Natural killer cell treated with Interleukin-12 subunit alpha and Interleukin-12 subunit beta and Interleukin-15 and Interleukin-18, amount 100 ng/mL, for 72 hours (primary cell): ENCODE measurements at regions not wholly inside any gene's neighbourhood (a gene's known extent, or its start where the extent isn't known, plus 50 kb on each side); places are given as distances from the start of the nearest gene placed in this dataset.
"Not testable (repeated sequence)": the region's sequence is repeated elsewhere in the genome, so short reads cannot be mapped to it uniquely, and the experiment has no call there.

Experiments
- ATAC-seq, 2 donors: fragments of 150-1000 bp; cut with Tn5 transposase in 1 of 2; sonication (Bioruptor Pico), chemical (Tn5 transposase) in 1 of 2; 2 replicates each; pipeline ENCODE4 v1.10.0; 2021
- DNase-seq: peaks from one replicate; pipeline ENCODE4 v3.0.0; 2022; ENCODE audit warnings: low spot score
- H3K27ac Mint-ChIP-seq, 2 donors: 1 replicate in 1 of 2; 2 replicates in 1 of 2; pipeline ENCODE4 v1.8.0; 2022; ENCODE audit warnings: mixed read lengths in 2 of 2, mild to moderate bottlenecking in 1 of 2, moderate library complexity in 1 of 2
- H3K27me3 Mint-ChIP-seq, 2 donors: 1 replicate in 1 of 2; 2 replicates in 1 of 2; pipeline ENCODE4 v1.8.0; 2022; ENCODE audit warnings: mixed read lengths in 2 of 2
- H3K36me3 Mint-ChIP-seq: one replicate; pipeline ENCODE4 v1.8.0; 2022; ENCODE audit warnings: mixed read lengths
- H3K4me1 Mint-ChIP-seq, 2 donors: 1 replicate in 1 of 2; 2 replicates in 1 of 2; pipeline ENCODE4 v1.8.0; 2022; ENCODE audit warnings: low read depth in 2 of 2, mixed read lengths in 2 of 2, mild to moderate bottlenecking in 1 of 2
- H3K4me3 Mint-ChIP-seq: one replicate; pipeline ENCODE4 v1.8.0; 2022; ENCODE audit warnings: mixed read lengths
- H3K9me3 Mint-ChIP-seq: 2 replicates; pipeline ENCODE4 v1.8.0; 2022; ENCODE audit warnings: mixed read lengths

DNA sequence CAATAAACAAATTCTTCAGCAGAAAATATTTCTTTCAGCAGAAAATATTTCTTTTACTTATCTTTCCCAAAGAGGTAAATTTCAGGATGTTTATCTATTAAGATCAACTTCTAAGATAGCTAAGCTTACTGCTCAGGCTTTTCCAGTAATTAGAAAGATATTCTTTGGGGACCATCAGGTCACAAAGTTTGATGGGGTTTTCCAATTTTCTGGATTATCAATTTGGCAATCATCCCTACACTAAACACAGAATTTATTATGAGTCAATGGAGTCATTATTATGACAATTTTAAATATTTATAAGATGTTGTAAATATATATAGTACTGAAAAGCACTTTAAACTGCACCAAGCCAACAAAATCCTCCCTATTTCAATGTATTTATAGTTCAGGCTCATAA, 137.6 kb downstream of the AKAP11 start:
- Mint-ChIP-seq H3K9me3 (no peaks in the 10 kb centered on the region), H3K27me3 (peaks cover 0 to 3% of the 10 kb centered on the region in 2 donors)
- no peak for ATAC-seq

DNA sequence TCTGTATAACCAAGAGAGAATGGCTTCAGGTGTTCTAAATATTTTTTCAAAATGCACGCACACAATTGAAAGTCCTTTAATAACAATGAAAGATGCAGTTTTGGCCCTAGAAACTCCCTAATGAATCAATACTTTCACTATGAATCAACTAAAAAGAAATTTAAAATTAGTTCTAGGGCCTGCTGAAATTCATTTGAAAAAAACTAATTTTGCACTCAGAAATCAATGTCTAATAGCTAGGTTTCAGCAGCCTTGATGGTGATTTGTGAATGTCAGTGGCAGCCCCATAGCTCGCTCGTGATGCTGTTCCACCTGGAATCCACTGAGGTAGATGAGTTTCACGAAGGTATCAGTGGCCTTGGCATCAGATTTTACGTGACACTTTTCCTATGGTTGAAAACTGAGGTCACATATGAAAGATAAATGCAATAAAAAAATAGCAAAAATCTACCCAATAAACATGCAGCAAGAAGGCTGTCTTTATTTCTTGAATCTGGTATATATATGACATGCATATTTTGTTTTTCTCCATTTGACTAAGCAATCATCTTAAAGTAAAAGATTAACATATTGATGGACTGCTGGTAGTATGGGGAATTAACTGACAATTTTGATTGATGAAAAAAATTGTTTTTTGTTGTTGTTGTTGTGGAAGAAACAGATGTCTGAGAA, 141.0 kb downstream of the AKAP11 start:
- no peaks in the 10 kb centered on the region for H3K9me3 Mint-ChIP-seq
- peaks cover 0 to 12% of the 10 kb centered on the region in 2 donors for H3K4me1 Mint-ChIP-seq
- no peak overlapping the region for H3K4me3 Mint-ChIP-seq
- H3K27me3 Mint-ChIP-seq = no peaks in the 10 kb centered on the region
- DNase-seq (no peak), ATAC-seq (no peak)
- H3K36me3 Mint-ChIP-seq = no peaks in the 10 kb centered on the region
- no peak overlapping the region for H3K27ac Mint-ChIP-seq

More for the DNA sequence above, 137.6 kb downstream of the AKAP11 start:
- Mint-ChIP-seq H3K36me3 (no peaks in the 10 kb centered on the region), H3K4me3 (no peak overlapping the region), H3K4me1 (peaks cover 14 to 29% of the 10 kb centered on the region in 2 donors), H3K27ac (no peak overlapping the region)
- no peak for DNase-seq

DNA sequence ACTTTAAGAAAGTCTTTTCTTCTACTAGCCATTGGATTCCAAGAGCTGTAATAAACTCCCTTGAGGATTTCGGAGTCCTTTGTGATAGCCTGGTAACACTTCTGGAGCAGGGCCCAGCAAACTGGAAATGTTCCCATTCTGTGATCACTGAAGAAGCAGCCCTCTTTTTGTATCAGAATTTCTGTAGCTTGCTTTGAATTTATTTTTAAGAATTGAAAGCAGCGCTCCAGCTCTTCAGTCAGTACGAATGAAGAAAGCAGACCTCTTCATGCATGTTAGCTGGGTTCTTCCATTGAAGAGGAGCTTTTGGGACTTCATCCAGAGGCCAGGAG, 141.5 kb downstream of the AKAP11 start:
- DNase-seq (no peak), ATAC-seq (no peak)
- H3K4me3 Mint-ChIP-seq = no peak overlapping the region
- peaks cover 0 to 12% of the 10 kb centered on the region in 2 donors for H3K4me1 Mint-ChIP-seq
- H3K36me3 Mint-ChIP-seq = no peaks in the 10 kb centered on the region
- H3K27me3 Mint-ChIP-seq = no peaks in the 10 kb centered on the region
- H3K27ac Mint-ChIP-seq = no peak overlapping the region
- H3K9me3 Mint-ChIP-seq = no peaks in the 10 kb centered on the region

DNA sequence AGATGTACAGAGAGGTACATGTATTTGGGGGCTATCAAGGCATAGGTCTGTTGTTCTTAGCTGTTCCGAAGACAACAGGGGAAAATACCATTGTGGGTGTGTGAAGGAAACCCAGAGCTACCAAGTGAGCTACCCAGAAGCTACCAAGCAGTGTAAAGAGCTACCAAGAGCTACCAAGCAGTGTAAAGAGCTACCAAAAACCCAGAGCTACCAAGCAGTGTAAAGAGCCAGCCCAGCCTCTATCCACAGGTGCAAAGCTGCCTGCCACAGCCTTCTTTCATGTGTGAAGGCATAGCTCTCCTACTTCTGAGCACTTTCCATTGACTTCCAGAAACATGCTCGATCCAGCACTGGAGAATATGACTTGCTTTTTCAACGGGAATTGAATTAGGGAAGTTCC, 145.7 kb downstream of the AKAP11 start:
- Mint-ChIP-seq H3K27me3 (peaks cover under 1 to 1% of the 10 kb centered on the region in 2 donors), H3K4me3 (no peak overlapping the region), H3K36me3 (peaks cover under 1% of the 10 kb centered on the region), H3K9me3 (no peaks in the 10 kb centered on the region), H3K4me1 (peaks cover 7 to 24% of the 10 kb centered on the region in 2 donors), H3K27ac (no peak overlapping the region)
- no peak for DNase-seq
- no peak for ATAC-seq

DNA sequence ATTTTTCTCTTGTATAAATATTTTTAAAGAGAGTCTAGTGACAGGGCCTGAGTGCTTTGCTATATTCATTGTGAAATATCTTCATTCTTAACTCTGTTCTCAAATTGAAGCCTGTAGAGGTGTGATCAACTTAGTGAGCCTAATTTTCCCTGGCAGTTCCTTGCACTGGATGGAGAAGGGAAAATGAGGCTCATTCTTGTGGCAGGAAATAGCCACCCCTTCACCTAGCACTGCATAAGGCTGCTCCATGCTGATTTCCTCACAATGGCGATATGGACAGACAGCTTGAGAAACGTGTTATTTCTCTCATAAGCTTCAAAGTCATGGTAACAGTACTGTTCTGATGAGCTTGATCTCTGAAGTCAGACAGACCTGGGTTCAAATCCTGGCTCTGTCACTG, 146.2 kb downstream of the AKAP11 start:
- Mint-ChIP-seq H3K4me1 (peaks cover 7 to 18% of the 10 kb centered on the region in 2 donors), H3K4me3 (no peak overlapping the region), H3K9me3 (no peaks in the 10 kb centered on the region), H3K36me3 (peaks cover 6% of the 10 kb centered on the region), H3K27ac (no peak overlapping the region), H3K27me3 (peaks cover 6 to 7% of the 10 kb centered on the region in 2 donors)
- DNase-seq (no peak), ATAC-seq (no peak)

- Mint-ChIP-seq H3K4me3 (no peak overlapping the region), H3K27ac (no peak overlapping the region), H3K27me3 (peaks cover 13 to 15% of the 10 kb centered on the region in 2 donors), H3K36me3 (peaks cover 12% of the 10 kb centered on the region), H3K9me3 (peaks cover 3% of the 10 kb centered on the region), H3K4me1 (peaks cover 7 to 16% of the 10 kb centered on the region in 2 donors)
- DNase-seq = peak; percentile 69
- ATAC-seq = peak; percentile 79 to 83
Measured at GRCh38 chr13:42420304-42420703, 148.4 kb downstream of the AKAP11 start.

GRCh38 chr13:42422681-42423080, 150.7 kb downstream of the AKAP11 start:
- Mint-ChIP-seq H3K4me1 (peaks cover 7 to 16% of the 10 kb centered on the region in 2 donors), H3K9me3 (peaks cover 3% of the 10 kb centered on the region)
- no peak for ATAC-seq

DNA sequence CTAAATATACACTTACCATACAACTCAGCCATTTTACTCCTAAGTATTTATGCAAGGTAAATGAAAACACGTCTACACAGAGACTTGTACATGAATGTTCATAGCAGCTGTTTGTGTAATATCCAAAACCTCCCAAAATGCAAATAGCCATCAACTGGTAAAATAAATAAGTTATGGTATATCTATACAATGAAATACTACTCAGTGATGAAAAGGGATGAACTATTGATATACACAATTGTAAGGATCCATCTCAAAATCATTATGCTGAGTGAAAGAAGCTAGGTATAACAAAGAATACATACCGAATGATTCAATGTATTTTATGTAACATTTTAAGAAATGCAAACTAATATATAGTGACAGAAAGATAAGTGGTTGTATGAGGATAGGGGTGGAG, 149.8 kb upstream of the TNFSF11 start:
- Mint-ChIP-seq H3K36me3 (peaks cover 12% of the 10 kb centered on the region), H3K4me1 (peaks cover 7 to 15% of the 10 kb centered on the region in 2 donors), H3K27me3 (peaks cover 15% of the 10 kb centered on the region in 2 donors), H3K27ac (no peak overlapping the region), H3K9me3 (peaks cover 3% of the 10 kb centered on the region), H3K4me3 (no peak overlapping the region)
- DNase-seq (no peak), ATAC-seq (no peak)

More at GRCh38 chr13:42422681-42423080, 150.7 kb downstream of the AKAP11 start:
- Mint-ChIP-seq H3K27me3 (peaks cover 15% of the 10 kb centered on the region in 2 donors), H3K27ac (no peak overlapping the region), H3K36me3 (peaks cover 12% of the 10 kb centered on the region), H3K4me3 (no peak overlapping the region)
- no peak for DNase-seq

DNA sequence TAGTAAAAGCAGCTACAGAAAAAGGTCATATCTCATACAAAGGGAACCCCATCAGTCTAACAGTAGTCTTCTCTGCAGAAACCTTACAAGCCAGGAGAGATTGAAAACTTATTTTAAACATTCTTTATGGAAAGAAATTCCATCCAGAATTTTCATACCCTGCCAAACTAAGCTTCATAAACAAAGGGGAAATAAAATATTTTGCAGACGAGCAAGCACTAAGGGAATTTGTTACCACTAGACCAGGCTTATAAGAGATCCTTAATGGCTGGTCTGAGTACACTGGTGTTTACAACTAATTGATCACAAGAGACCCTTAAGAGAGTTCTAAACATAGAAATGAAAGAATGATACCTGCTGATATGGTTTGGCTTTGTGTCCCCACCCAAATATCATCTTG, 128.6 kb upstream of the TNFSF11 start:
- Mint-ChIP-seq H3K36me3 (peaks cover 38% of the 10 kb centered on the region), H3K4me1 (no peaks in the 10 kb centered on the region), H3K9me3 (peaks cover 12% of the 10 kb centered on the region), H3K27ac (no peak overlapping the region), H3K4me3 (no peak overlapping the region), H3K27me3 (no peaks in the 10 kb centered on the region)
- ATAC-seq (no peak), DNase-seq (no peak)

GRCh38 chr13:42446597-42446996, 127.4 kb upstream of the TNFSF11 start:
- not testable (repeated sequence) for H3K27ac Mint-ChIP-seq, H3K27me3 Mint-ChIP-seq, ATAC-seq, H3K4me3 Mint-ChIP-seq, H3K4me1 Mint-ChIP-seq, DNase-seq
- Mint-ChIP-seq H3K9me3 (peaks cover 12% of the 10 kb centered on the region), H3K36me3 (peaks cover 38% of the 10 kb centered on the region)

GRCh38 chr13:42453091-42453645, 120.8 kb upstream of the TNFSF11 start:
- Mint-ChIP-seq H3K27ac (no peak overlapping the region), H3K9me3 (no peaks in the 10 kb centered on the region), H3K27me3 (peaks cover 0 to 5% of the 10 kb centered on the region in 2 donors), H3K4me3 (no peak overlapping the region), H3K4me1 (no peaks in the 10 kb centered on the region), H3K36me3 (peaks cover 2% of the 10 kb centered on the region)
- ATAC-seq (no peak), DNase-seq (no peak)

DNA sequence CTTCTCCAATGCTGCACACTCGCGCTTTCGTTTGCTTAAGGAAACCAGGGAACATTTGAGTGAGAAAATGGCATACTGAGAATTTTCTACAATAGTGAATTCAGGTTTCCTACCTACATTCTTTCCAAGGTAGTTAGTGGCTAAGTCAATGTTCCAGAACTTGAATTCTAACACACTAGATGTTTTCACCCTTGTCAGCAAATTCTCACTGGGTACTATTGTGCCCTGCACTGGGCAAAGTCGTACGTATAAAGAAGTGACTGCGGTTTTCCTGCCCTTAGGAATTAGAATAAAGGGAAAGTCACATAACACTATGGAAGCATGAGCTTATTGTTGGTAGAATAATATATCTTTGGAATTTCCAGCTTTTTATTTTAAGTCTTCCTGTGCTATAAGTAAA, 119.2 kb upstream of the TNFSF11 start:
- no peaks in the 10 kb centered on the region for H3K4me1 Mint-ChIP-seq
- H3K27me3 Mint-ChIP-seq = peaks cover 0 to 5% of the 10 kb centered on the region in 2 donors
- DNase-seq (no peak), ATAC-seq (no peak)
- no peak overlapping the region for H3K4me3 Mint-ChIP-seq
- no peaks in the 10 kb centered on the region for H3K36me3 Mint-ChIP-seq
- H3K9me3 Mint-ChIP-seq = no peaks in the 10 kb centered on the region
- no peak overlapping the region for H3K27ac Mint-ChIP-seq

- ATAC-seq = no peak
- no peaks in the 10 kb centered on the region for H3K4me1 Mint-ChIP-seq
- peaks cover 23% of the 10 kb centered on the region for H3K36me3 Mint-ChIP-seq
- no peak overlapping the region for H3K27ac Mint-ChIP-seq
- no peaks in the 10 kb centered on the region for H3K27me3 Mint-ChIP-seq
- DNase-seq = no peak
- H3K9me3 Mint-ChIP-seq = peaks cover 8% of the 10 kb centered on the region
- H3K4me3 Mint-ChIP-seq = no peak overlapping the region
Measured at GRCh38 chr13:42458193-42458592, 115.8 kb upstream of the TNFSF11 start.

DNA sequence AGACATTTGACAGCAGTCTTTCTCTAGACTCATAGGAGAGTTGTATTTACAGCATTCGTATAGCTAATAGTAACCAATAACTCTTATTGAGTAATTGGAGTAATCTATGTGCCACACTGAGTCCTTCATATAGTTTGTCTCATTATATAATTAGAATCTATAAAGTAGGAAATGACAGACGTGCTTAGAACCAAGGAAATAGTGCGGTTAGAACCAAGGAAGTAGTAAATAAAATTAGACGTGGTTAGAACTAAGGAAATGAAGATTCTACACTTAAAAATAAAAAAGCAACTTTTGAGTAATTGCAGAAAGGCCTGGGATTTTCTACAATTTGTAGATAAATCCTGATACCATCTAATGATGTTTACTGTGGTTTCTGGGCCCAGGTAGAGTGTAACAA, 107.8 kb upstream of the TNFSF11 start:
- H3K4me3 Mint-ChIP-seq = peak overlapping the region; percentile 44
- peak overlapping the region; percentile 24 for H3K27ac Mint-ChIP-seq
- peaks cover 0 to 7% of the 10 kb centered on the region in 2 donors for H3K27me3 Mint-ChIP-seq
- DNase-seq = no peak
- peaks cover 21% of the 10 kb centered on the region for H3K9me3 Mint-ChIP-seq
- peaks cover 9 to 25% of the 10 kb centered on the region in 2 donors for H3K4me1 Mint-ChIP-seq
- H3K36me3 Mint-ChIP-seq = peaks cover 31% of the 10 kb centered on the region
- ATAC-seq = no peak
